ENCODE measurements at regions not wholly inside any gene's neighbourhood (a gene's known extent, or its start where the extent isn't known, plus 50 kb on each side); places are given as distances from the start of the nearest gene placed in this dataset.

GRCh38 chr1:58418283-58419228 is 128.0 kb downstream of the OMA1 start:
- no peaks in the 10 kb centered on the region for H3K36me3 ChIP-seq (ENCODE audit: low read depth)
- no peak overlapping the region for H2AFZ ChIP-seq
- DNase-seq, result no peak
- no peaks in the 10 kb centered on the region for H3F3A ChIP-seq (ENCODE audit: insufficient read depth, low read depth)
- intact Hi-C loops (cut with micrococcal nuclease; ENCODE audit: unreplicated experiment), result no loop called here
- H3K4me2 ChIP-seq, result no peak overlapping the region
- H3K27ac ChIP-seq, result no peak overlapping the region
- POLR2A ChIA-PET (ENCODE audit: unreplicated experiment), result interaction anchor here (0.7 kb wide), 1 partner anchor 1214 kb away, joined by 3 read pairs; no protein-coding TSS in a partner anchor
- no peak for TF ChIP-seq EZH2 (IDR thresholded peaks at IDR 0.05; ENCODE audit: low read depth)
- TF ChIP-seq CTCF (conservative IDR thresholded peaks at IDR 0.05), result no peak
- no TSS peak for BruUV-seq (replicated peaks)
- CTCF ChIA-PET, result no interaction called here
- no peaks in the 10 kb centered on the region for H3K4me1 ChIP-seq (replicated peaks; ENCODE audit: insufficient read depth)
- H3K4me3 ChIP-seq, result no peak overlapping the region
- H3K27me3 ChIP-seq (ENCODE audit: insufficient read depth, low read depth), result no peaks in the 10 kb centered on the region
- H3K79me2 ChIP-seq (ENCODE audit: low read depth), result no peaks in the 10 kb centered on the region
- H3K9me3 ChIP-seq (ENCODE audit: insufficient read depth, low read depth), result no peaks in the 10 kb centered on the region
- no peaks in the 10 kb centered on the region for H3K9me2 ChIP-seq (ENCODE audit: insufficient read depth)
- no peaks in the 10 kb centered on the region for H4K20me1 ChIP-seq (ENCODE audit: insufficient read depth)

- Histone ChIP-seq H3K4me1 (replicated peaks; ENCODE audit: insufficient read depth) (no peaks in the 10 kb centered on the region), H2AFZ (no peak overlapping the region), H3F3A (ENCODE audit: insufficient read depth, low read depth) (no peaks in the 10 kb centered on the region), H3K9me2 (ENCODE audit: insufficient read depth) (no peaks in the 10 kb centered on the region; the same call in 1 of the 2 replicates), H4K20me1 (ENCODE audit: insufficient read depth) (no peaks in the 10 kb centered on the region), H3K9me3 (ENCODE audit: insufficient read depth, low read depth) (no peaks in the 10 kb centered on the region), H3K4me2 (no peak overlapping the region), H3K27me3 (ENCODE audit: insufficient read depth, low read depth) (no peaks in the 10 kb centered on the region), H3K4me3 (no peak overlapping the region), H3K79me2 (ENCODE audit: low read depth) (no peaks in the 10 kb centered on the region), H3K27ac (no peak overlapping the region), H3K36me3 (ENCODE audit: low read depth) (no peaks in the 10 kb centered on the region)
- CTCF ChIA-PET, result no interaction called here
- TF ChIP-seq CTCF (conservative IDR thresholded peaks at IDR 0.05) (no peak), EZH2 (IDR thresholded peaks at IDR 0.05; ENCODE audit: low read depth) (no peak)
- intact Hi-C loops (cut with micrococcal nuclease; ENCODE audit: unreplicated experiment), result no loop called here
- DNase-seq, result peak in 1 of 2 experiments; percentile 5
- no TSS peak for BruUV-seq (replicated peaks)
- POLR2A ChIA-PET (ENCODE audit: unreplicated experiment), result interaction anchor here (0.6 kb wide), 1 partner anchor 18 kb away, joined by 7 read pairs; no protein-coding TSS in a partner anchor
Observed at GRCh38 chr1:58412071-58412580, 134.4 kb downstream of the OMA1 start.

- Histone ChIP-seq H3K4me3 (no peak overlapping the region), H3F3A (ENCODE audit: insufficient read depth, low read depth) (no peaks in the 10 kb centered on the region), H4K20me1 (ENCODE audit: insufficient read depth) (no peaks in the 10 kb centered on the region), H3K9me3 (ENCODE audit: insufficient read depth, low read depth) (no peaks in the 10 kb centered on the region), H3K27ac (no peak overlapping the region), H3K27me3 (ENCODE audit: insufficient read depth, low read depth) (no peaks in the 10 kb centered on the region), H3K9me2 (ENCODE audit: insufficient read depth) (no peaks in the 10 kb centered on the region; the same call in 1 of the 2 replicates), H2AFZ (no peak overlapping the region), H3K4me2 (no peak overlapping the region), H3K79me2 (ENCODE audit: low read depth) (no peaks in the 10 kb centered on the region), H3K36me3 (ENCODE audit: low read depth) (no peaks in the 10 kb centered on the region), H3K4me1 (replicated peaks; ENCODE audit: insufficient read depth) (no peaks in the 10 kb centered on the region)
- ChIA-PET CTCF (no interaction called here), POLR2A (ENCODE audit: unreplicated experiment) (no interaction called here)
- intact Hi-C loops (cut with micrococcal nuclease; ENCODE audit: unreplicated experiment), result no loop called here
- TF ChIP-seq EZH2 (IDR thresholded peaks at IDR 0.05; ENCODE audit: low read depth), result no peak
- no peak for TF ChIP-seq CTCF (conservative IDR thresholded peaks at IDR 0.05)
- no peak for DNase-seq
- no TSS peak for BruUV-seq (replicated peaks)
Observed at GRCh38 chr1:58409890-58410289, 136.6 kb downstream of the OMA1 start.

Measured in PC-9 (cell line).